ENCODE measurements at regions not wholly inside any gene's neighbourhood (a gene's known extent, or its start where the extent isn't known, plus 50 kb on each side); places are given as distances from the start of the nearest gene placed in this dataset.
"Not testable (repeated sequence)": the region's sequence is repeated elsewhere in the genome, so short reads cannot be mapped to it uniquely, and the experiment has no call there.

DNA sequence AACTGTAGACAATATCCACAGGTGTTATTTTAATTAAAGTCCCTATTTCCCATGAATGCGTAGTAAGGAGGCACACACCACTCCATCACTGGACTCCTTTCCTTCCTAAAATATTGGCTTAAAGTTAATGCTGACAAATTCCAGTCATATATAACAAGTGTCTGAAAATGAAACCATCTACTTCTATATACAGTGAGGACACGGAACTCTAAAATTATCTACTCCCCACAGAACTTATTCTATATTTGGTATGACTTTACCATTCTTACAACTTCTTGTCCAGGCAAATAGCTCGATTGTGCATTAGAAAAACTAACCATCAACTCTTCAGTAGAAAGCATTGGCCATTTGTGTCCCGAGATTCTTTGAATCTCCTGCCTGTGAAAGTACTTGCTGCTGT is 1560.2 kb downstream of the EFNB2 start:
- no peak for DNase-seq

DNA sequence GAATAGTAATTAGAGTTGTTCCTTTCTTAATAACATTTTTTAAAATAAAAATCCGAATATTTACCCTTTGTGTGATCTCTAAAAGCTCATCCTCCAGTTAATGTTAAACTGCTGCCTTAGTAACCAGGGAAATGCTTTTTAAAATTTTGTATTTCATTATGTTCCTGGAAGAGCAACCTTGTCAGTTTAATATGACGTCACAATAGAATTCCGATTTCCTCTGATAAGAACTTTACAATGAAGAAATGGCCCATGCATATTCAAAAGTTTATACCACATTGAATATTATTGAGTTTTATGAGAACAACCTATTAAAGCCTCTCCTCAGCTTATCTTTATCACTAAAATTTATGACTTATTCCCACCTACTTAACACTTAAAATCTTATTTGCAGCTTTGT is 1566.6 kb downstream of the EFNB2 start:
- DNase-seq, result no peak

DNA sequence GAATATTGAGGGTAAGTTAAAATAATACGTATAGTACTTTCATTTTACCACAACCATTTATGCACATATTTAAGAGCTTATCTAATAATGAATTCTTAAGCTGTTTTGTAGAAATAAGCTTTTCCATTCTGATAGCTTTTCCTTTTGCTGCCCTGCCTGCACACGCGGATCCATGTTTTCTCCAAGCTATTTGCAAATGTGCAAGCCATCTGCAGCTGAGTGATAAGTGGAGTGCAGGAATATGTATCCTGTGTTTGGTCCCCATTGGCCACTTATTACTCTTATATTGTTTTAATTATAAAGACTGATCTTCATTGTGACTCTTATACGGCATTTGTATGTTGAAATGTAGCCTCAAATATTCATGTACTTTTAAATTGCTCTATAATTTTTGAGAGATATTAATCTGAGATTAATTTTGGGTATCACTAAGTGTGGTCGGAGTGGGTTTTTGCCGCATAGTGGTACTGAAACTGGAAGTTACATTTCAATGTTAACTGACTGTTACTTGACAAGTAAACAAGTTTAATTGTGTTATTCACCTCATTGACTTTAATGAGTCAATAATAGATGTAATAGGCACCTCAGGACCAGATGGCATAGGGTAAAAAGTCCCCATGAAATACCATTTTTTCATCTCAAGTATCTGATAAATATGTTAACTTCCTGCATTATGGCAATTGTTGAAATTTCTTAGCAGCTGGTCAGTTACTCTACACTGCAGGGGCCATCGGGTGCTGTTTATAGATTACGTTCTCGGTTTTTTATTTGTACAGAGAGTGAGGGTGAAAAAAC is 1567.4 kb downstream of the EFNB2 start:
- no peak for DNase-seq

DNA sequence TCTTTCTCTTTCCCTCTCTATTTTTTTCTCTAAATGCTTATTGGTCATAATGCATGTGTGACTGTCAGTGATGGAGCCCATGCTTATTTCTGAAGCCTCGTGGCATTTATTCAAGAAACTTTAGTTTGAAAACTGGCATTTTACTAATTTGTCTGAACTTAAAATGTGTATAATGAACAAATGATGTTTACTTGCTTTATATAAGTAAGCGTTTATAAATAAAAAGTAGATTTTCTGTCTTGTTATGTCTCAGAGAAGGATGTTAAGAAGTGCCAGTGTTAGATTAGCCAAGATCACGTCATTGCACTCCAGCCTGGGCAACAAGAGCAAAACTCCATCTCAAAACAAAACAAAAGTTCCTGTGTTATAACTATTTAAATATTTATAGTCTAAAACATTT is 1568.1 kb downstream of the EFNB2 start:
- DNase-seq, result no peak

DNA sequence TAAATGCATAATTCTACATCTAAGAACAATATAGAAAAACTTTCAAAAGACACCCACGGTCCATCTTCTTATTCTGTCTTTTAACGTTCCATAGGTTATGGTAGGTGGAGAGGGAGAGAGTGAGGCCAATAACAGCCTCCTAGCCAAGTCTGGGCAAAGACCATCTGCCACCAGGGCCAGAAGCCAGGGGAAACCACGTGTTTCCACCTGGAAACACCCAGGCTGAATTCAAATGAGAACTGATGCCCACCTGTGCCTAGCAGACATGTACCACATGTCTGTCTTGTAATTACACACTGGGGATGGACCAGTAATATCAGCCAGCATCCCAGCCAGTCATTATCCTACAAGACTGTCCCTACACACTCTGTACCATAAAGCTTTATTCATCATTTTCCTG is 1573.1 kb downstream of the EFNB2 start:
- DNase-seq, result no peak

DNA sequence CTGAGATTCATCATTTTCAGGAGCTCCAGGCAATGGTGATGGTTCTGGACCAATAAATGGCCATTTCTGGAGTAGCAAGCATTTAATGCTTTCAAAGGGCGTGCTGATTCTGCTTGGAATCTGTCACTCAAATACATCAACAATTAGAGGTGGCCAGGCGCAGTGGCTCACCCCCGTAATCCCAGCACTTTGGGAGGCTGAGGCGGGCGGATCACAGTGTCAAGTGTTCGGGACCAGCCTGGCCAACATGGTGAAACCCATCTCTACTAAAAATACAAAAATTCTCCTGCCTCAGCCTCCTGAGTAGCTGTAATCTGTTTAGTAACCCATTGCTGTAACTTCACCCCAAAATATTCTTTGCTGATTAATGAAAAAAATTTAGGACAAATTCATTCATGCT is 1574.2 kb downstream of the EFNB2 start:
- no peak for DNase-seq

DNA sequence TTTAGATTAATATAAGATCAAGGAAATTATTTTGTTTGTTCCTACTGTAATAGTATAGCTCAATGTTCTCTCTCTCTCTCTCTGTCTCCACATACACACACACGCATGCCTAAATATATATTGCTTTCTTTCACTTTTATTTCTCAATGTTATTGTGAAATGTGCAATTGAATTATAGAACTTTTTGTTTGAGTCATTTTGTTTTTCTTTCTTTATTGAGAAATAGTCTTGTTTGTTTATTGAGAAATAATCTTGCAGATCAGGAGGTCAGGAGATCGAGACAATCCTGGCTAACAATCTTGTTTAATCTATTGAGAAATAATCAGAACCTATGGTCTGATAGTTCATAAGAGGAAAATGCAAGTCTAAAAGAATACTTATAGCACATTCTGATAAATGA is 1581.3 kb downstream of the EFNB2 start:
- DNase-seq, result peak; percentile 69

DNA sequence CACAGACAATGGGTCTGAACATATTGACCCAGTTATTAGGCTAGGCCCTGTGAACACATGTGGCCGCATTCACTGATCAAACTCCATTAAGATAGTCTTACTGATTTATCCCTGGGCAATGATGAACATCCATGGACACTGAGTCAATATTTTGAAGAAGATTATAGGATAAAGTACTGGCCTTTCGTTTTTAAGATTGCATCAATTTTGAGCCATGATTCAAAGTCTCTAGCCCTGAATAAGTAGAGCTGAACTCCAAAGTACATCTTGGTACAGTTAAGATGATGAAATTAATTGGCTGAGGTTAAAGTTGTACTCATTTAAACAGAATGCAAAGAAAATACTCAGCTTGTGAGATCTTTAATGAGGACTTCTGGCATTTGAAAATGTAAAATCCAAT is 1581.9 kb downstream of the EFNB2 start:
- no peak for DNase-seq

DNA sequence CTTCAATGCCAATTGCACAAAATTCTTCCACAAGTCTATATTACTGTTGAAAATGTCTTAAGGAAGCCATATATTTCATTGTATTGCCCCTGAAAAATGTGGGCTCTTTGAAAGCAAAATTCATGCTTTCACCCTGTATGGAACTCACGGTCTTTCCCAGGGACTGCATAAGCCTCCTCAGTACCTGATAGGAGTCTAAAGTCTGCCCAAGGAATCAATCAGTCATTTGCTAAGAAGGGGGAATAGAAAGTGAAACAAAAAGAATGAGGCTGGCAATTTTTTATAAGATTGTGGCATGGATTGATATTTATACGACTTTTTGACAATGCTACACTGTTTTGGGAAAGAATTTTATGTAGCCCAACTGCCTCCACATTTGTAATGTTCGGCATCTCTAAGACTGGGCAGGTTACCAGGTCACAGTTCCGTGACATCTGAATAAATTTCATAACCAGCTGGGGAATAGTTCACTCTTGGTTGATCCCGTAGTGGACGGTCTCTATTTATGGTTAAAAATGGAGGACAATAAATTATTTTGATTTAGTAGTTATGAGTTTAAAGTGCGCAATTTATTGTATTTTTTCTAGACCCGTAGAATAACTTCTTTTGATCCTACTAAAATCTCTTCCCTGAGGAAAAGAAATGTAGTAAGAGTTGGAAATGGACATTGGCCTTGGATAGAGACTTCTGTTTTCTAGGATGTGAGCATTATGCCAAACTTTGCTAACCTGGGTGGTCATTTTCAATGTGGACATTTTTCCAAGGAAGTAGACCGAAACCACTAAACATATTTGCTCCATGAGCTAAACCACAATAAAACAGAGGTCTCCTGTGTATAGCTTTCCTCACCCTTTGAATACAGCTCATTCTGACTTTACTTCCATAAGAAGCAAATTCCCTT is 1585.4 kb downstream of the EFNB2 start:
- DNase-seq, result no peak

DNA sequence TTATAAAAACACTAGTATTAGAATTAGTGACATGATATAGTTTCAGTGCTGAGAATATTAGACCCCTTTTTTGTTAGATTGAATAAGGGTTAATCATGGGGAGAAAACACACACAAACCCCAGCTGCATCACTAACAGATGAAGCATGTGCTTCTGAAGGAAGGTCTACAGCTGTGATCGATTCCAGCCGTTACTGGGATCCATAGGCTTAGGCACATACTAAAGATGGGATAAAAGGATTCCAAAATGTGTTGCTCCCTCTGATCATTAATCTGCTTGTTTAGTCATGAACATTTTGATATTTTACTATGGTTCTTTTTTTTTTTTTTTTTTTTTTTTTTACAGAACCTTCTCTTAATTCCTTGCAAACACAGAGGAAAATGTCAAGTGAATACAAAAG is 1591.3 kb downstream of the EFNB2 start:
- no peak for DNase-seq

DNA sequence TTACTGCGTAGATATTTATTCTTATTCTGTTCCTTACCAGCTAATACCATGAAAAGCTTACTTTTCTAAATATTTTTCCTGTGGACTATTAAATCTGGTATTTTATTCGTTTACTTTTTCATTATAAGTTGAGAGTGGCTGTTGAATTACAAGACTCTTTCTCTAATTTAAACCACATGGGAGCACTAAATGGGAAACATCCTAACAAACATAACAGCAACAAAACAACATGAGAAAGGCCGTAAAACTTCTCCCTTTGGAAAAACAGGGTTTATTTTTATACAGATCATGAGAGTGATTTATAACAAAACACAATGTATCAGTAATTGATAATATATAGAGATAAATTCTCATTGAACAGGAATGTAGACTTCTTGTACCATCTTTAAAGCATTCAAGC is 1592.1 kb downstream of the EFNB2 start:
- no peak for DNase-seq

DNA sequence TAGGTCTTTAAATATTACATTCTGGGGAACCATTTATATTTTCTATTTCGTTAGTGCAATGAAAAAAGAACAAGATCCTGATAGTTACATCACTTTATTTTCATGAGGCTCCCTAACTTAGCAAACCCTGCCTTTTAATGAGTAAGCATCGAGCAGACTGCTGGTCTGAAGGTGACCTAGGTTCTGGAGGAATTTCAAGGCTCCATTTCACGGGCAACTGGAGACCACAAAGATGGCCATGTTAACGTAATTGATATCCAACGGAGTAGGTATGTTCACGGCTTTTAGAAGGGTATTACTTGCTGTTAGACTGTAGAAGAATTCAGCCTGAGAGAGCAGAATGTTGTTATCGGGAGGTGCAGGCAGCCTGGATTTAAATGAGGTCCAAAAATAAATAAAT is 1597.6 kb downstream of the EFNB2 start:
- no peak for DNase-seq

DNA sequence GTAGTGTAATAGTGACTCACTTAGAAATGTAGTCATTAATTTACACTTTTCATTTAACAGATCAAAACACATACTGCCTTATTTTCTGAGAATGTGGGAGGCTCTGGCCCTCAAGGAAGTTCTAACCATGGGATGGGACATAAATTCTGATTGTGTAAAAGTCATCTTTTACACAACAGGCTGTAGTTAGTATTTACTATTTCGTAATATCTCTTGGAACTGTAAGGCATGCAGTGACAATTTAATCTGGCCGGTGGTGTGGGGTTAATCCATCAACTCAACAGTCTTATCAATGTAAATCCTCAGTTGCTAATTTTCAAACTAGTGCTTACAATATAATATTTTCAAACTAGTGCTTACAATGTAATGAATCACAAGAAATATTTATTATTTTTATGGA is 1599.2 kb downstream of the EFNB2 start:
- no peak for DNase-seq

DNA sequence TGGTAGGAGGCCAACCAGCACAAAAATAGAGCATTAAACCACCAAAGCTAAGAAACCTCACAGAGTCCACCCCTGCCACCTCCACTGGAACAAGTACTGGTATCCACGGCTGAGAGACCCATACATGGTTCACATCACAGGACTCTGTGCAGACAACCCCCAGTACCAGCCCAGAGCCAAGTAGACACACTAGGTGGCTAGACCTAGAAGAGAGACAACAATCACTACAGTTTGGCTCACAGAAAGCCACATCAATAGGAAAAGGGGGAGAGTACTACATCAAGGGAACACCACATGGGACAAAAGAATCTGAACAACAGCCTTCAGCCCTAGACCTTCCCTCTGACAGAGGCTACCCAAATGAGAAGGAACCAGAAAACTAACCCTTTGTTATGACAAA is 1614.9 kb downstream of the EFNB2 start:
- not testable (repeated sequence) for DNase-seq

DNA sequence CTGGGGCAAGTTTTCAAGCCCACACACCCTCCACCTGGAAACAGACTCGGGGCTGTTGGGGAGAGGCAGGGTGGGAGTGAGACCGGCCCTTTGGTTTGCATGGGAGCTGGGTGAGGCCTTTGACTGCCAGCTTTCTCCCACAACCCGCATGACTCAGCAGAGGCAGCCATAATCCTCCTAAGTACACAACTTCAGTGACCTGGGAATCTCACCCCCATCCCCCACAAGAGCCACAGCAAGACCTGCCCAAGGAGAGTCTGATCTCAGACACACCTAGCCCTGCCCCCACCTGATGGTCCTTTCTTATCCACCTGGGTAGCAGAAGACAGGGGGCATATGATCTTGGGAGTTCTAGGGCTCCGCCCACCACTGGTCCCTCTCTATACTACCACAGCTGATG is 1615.4 kb downstream of the EFNB2 start:
- no peak for DNase-seq

DNA sequence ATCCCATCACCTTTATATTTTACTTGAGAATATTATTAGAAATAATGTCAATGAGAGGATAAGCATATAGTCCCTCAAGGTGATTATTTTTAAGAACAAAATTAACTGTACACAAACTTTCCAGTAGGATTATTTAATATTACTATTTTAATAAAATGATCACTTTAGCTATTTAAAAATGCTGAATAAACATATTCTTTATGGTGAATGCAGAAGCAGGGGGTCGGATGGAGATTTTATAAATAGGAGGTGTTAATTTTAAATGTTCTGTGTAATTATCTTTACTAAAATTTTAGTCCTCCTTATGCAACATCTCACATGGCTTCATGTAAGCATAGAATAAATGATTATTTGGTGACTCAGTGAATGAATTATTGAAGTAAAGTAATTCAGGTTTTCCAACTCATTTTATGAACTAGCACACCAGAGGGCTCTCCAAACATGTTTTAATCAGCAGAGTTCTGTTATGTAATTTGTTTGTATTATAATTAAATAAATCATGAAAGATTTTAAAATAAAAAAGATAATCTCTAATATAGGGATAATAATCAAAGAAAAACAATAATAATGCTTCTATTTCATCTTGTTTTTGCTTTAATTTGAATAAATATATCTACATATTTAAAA is 1635.2 kb downstream of the EFNB2 start:
- DNase-seq, result no peak

DNA sequence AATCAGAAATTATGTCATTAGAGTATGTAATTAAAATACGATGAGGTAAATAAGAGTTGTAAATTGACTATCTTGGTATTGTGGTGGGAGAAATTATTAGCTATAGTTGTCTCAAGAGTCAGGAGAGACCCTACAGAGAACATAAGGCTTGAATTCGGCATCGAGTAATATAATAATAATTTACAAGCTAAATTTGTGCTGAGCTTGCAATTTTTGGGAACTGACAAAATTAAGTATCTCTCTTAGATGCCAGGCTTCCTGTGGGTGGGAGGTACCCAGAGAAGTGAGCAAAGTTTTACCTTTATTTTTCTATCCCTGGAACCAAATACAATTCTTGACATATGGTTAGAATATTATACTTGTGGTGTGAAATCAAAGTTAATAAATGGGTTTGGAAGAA is 1637.0 kb downstream of the EFNB2 start:
- DNase-seq, result no peak

DNA sequence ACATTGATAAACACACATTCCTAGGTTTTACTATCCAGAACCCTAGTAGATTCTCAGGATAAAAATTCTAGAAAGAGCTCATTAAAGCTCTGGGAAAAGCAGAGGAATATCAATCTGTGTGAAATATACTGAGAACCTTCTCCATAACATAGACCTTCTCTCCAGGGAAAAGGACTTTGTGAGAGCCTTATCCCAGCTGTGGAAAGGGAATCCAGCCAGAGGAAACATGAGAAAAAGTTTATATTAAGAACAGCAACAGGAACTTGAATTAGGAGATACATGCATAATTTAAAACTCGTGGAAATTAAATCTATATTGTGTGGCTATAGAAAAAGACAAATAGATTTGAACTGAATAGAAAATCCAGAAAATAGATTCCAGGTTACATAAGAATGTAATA is 1639.9 kb downstream of the EFNB2 start:
- DNase-seq, result no peak

DNA sequence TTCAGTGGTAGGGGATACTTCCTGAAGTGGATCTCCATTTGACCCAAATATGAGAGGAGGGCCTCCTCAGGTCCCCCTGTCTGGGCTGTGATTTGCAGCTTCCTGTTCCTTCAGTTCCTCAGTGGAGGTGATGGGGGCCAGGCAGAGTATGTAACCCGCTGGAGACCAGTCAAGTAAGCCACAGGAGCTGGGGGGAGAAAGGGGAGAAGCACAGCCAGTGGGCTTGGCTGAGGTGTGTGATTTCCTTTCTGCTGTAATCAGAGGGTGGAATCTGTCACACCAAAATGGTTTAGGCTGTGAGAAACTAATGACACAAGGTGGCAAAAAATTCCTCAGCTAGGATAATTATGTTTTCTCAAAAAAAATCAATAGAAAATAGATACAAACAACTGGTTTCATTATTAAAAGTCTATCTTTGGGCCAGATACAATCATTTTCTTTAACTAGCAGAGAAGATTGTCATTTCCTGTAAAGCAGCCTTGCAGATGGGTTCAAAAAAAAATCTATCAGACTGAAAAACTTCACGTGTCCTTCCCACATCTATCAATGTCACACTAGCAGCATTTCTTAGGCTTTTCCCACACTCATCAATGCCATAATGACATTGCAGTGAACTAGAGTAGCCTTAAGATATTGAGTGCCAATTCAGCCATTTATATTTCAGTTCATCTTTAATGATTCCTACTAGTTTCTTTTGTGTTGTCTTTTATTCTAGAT is 1660.3 kb downstream of the EFNB2 start:
- DNase-seq, result no peak

DNA sequence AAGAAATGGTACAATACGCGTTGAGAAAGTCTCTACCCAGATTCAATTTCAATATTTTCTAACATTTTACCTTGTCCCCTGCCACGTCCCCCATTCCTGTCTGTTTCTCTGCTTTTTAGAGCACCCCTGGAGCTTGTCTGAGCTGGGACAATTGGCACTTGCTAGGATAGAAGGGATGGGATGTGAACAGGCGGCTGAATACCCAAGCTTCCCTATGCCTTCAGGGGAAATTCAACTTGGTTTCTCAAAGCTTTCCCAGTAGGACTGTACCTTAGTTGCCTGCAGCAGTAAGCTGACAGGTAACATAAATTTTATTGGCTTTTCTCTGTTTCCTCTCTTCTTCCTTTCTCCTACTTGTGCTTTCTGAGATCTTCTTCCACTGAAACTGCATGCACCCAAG is 1663.3 kb downstream of the EFNB2 start:
- no peak for DNase-seq

DNA sequence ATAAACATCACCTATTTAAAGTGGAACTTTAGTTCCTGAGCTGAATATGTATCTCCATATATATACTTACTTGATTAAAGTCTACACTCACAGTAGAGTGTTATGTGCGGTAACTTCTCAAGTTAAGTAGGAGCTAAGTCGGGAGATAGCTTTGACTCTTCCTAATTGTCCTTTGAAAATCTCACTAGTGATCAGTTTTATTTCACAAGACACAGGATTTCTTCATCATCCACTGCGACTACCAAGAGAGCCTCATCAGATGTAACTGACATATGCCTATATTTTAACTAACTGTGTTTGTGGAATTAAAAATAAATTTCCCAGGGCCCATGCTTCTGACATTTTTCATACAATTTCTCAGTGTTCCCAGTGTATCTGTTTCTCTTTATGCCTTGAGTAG is 1664.0 kb downstream of the EFNB2 start:
- DNase-seq, result no peak

DNA sequence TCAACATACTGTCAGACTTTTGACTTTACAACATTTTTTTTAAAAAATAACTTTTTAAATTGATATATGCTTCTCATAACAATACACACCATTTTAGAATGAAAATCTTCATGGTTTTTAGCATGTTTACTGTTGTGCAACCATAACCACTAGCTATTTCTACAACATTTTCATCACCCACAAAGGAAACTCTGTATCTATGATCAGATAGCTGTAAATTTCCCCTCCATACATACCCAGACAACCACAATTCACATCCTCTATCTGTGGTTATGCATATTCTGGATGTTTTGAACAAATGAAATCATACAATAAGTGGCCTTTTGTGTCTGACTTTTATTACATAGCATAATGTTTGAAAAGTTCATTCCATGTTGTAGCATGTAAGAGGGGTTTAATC is 1666.0 kb downstream of the EFNB2 start:
- DNase-seq, result no peak

DNA sequence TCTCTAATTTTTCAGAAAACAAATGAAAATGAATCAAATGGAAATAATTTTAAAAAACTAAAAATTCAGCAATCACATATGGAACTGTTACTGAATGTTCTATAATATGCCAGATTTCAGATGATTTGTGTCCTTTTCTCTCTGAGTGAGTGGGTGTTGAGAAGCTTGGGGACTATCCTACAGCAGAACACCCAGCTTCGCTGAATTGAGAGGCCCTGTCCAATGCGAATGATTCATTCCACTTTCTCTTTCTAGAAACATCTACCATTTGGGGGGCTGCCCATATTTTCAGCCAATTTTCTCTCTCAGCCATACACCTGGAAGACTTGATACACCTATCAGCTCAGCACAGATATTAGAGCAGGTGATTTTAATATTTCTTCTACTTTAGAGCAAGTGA is 1666.7 kb downstream of the EFNB2 start:
- no peak for DNase-seq
